H1 (cell line): ENCODE measurements at regions not wholly inside any gene's neighbourhood (a gene's known extent, or its start where the extent isn't known, plus 50 kb on each side); places are given as distances from the start of the nearest gene placed in this dataset.
"Not testable (repeated sequence)": the region's sequence is repeated elsewhere in the genome, so short reads cannot be mapped to it uniquely, and the experiment has no call there.

ENCODE experiments used
- CTCF ChIA-PET: fragments of 300-600 bp; sonication (Branson Sonifier 250); formaldehyde crosslinking; loops from one replicate; lab custom pipeline; 2021; ENCODE audit not compliant: partially characterized antibody; lab: Charles Lee
- POLR2A ChIA-PET: fragments of 300-600 bp; sonication (Branson Sonifier 250); formaldehyde crosslinking; loops from one replicate; lab custom pipeline; 2021; ENCODE audit warnings: inconsistent platforms; ENCODE audit not compliant: partially characterized antibody; lab: Charles Lee
- DNase-seq, 2 experiments: peaks; one replicate each; pipeline versions ENCODE4 v3.0.0 to v3.0.0-alpha.2; 2010 to 2022; ENCODE audit warnings: low spot score in 2 of 2, low read depth in 1 of 2, mixed read lengths in 1 of 2
- FAIRE-seq: peaks from 2 replicates; lab custom pipeline; 2011; peaks lifted over from hg19 to GRCh38; lab: Jason Lieb, UNC
- H2AFZ ChIP-seq: 2 replicates; pipeline ENCODE4 v1.8.1; 2012; ENCODE audit warnings: low read length, inconsistent platforms
- H2AK5ac ChIP-seq: 2 replicates; pipeline ENCODE4 v1.6.1; 2013; ENCODE audit warnings: low read depth, low read length
- H2BK120ac ChIP-seq: replicated peaks from 2 replicates; pipeline ENCODE3; 2013; ENCODE audit warnings: low read depth, low read length, inconsistent platforms
- H2BK12ac ChIP-seq: 2 replicates; pipeline ENCODE4 v1.6.1; 2013; ENCODE audit warnings: low read depth, low read length
- H2BK15ac ChIP-seq: 2 replicates; pipeline ENCODE4 v1.6.1; 2013; ENCODE audit warnings: low read length
- H2BK20ac ChIP-seq: 2 replicates; pipeline ENCODE4 v1.6.1; 2013; ENCODE audit warnings: low read length
- H2BK5ac ChIP-seq: 2 replicates; pipeline ENCODE4 v1.6.1; 2013; ENCODE audit warnings: low read depth, low read length
- H3K14ac ChIP-seq: 2 replicates; pipeline ENCODE4 v1.6.1; 2013; ENCODE audit warnings: inconsistent platforms; ENCODE audit not compliant: insufficient read length
- H3K18ac ChIP-seq: 2 replicates; pipeline ENCODE4 v1.6.1; 2013; ENCODE audit warnings: low read length; ENCODE audit errors: extremely low read depth
- H3K23ac ChIP-seq: 2 replicates; pipeline ENCODE4 v1.6.1; 2013; ENCODE audit warnings: inconsistent platforms; ENCODE audit not compliant: insufficient read length
- H3K23me2 ChIP-seq: 2 replicates; pipeline ENCODE4 v1.6.1; 2013; ENCODE audit warnings: low read depth, low read length
- H3K27ac ChIP-seq: 2 replicates; pipeline ENCODE4 v1.6.1; 2011; ENCODE audit warnings: low read depth, low read length, inconsistent platforms
- H3K27me3 ChIP-seq, 4 experiments: replicated peaks in 1 of 4; 1 replicate in 1 of 4; 2 replicates in 3 of 4; pipeline versions ENCODE4 v1.6.1 to v1.8.1; 2011 to 2013; ENCODE audit warnings: low read length in 3 of 4, mild to moderate bottlenecking in 3 of 4, inconsistent platforms in 2 of 4, mixed read lengths in 2 of 4, moderate library complexity in 1 of 4; ENCODE audit not compliant: control insufficient read depth in 3 of 4, insufficient read depth in 3 of 4; ENCODE audit errors: extremely low read depth in 1 of 4
- H3K36me3 ChIP-seq, 4 experiments: 2 replicates each; pipeline versions ENCODE4 v1.6.1 to v1.8.1; 2011 to 2013; ENCODE audit warnings: mild to moderate bottlenecking in 4 of 4, low read length in 3 of 4, moderate library complexity in 2 of 4, control low read depth in 1 of 4, inconsistent platforms in 1 of 4; ENCODE audit not compliant: insufficient read depth in 4 of 4, control insufficient read depth in 2 of 4
- H3K4ac ChIP-seq: replicated peaks from 2 replicates; pipeline ENCODE3; 2013; ENCODE audit warnings: low read length, low read depth, mixed read lengths, inconsistent platforms; ENCODE audit not compliant: insufficient read length
- H3K4me1 ChIP-seq, 4 experiments: replicated peaks in 1 of 4; 1 replicate in 1 of 4; 2 replicates in 3 of 4; pipeline versions ENCODE4 v1.6.1 to v1.8.1; 2011 to 2013; ENCODE audit warnings: low read length in 3 of 4, inconsistent platforms in 2 of 4, mixed read lengths in 1 of 4; ENCODE audit not compliant: insufficient read depth in 4 of 4, control insufficient read depth in 3 of 4
- H3K4me2 ChIP-seq, 2 experiments: 2 replicates each; pipeline versions ENCODE4 v1.6.1 to v1.8.1; 2011 to 2013; ENCODE audit warnings: low read depth in 2 of 2, low read length in 2 of 2, control low read depth in 1 of 2, inconsistent platforms in 1 of 2, mild to moderate bottlenecking in 1 of 2; ENCODE audit not compliant: insufficient read depth in 1 of 2
- H3K4me3 ChIP-seq, 4 experiments: fragments of 200-600, 300-600 bp in 1 of 4; sonication (generic), shearing (Covaris generic), sonication (Bioruptor Twin) in 1 of 4; 2 replicates each; pipeline versions ENCODE4 v1.5.1 to v1.8.1; 2011 to 2016; ENCODE audit warnings: low read length in 4 of 4, low read depth in 3 of 4, control low read depth in 2 of 4, inconsistent platforms in 2 of 4, mild to moderate bottlenecking in 2 of 4, mixed read lengths in 1 of 4, moderate library complexity in 1 of 4; ENCODE audit not compliant: insufficient read depth in 2 of 4; ENCODE audit errors: extremely low read depth in 1 of 4
- H3K56ac ChIP-seq: replicated peaks from 2 replicates; pipeline ENCODE3; 2013; ENCODE audit warnings: low read depth, mild to moderate bottlenecking, mixed read lengths, low read length, inconsistent platforms; ENCODE audit not compliant: insufficient read length
- H3K79me1 ChIP-seq: 2 replicates; pipeline ENCODE4 v1.6.1; 2013; ENCODE audit warnings: low read depth, low read length, control low read depth
- H3K79me2 ChIP-seq, 2 experiments: 2 replicates each; pipeline versions ENCODE4 v1.6.1 to v1.8.1; 2012 to 2013; ENCODE audit warnings: low read length in 2 of 2, mild to moderate bottlenecking in 2 of 2, inconsistent platforms in 1 of 2; ENCODE audit not compliant: insufficient read depth in 2 of 2, control insufficient read depth in 1 of 2
- H3K9ac ChIP-seq, 4 experiments: replicated peaks in 1 of 4; 1 replicate in 1 of 4; 2 replicates in 3 of 4; pipeline versions ENCODE4 v1.6.1 to v1.8.1; 2011 to 2013; ENCODE audit warnings: low read depth in 3 of 4, low read length in 3 of 4, control low read depth in 2 of 4, mild to moderate bottlenecking in 2 of 4, moderate library complexity in 2 of 4, inconsistent platforms in 1 of 4; ENCODE audit errors: extremely low read depth in 1 of 4
- H3K9me3 ChIP-seq, 2 experiments: 2 replicates each; pipeline versions ENCODE4 v1.6.1 to v1.8.1; 2012 to 2013; ENCODE audit warnings: mild to moderate bottlenecking in 2 of 2, moderate library complexity in 2 of 2, control low read depth in 1 of 2, inconsistent platforms in 1 of 2, low read depth in 1 of 2, low read length in 1 of 2, mixed read lengths in 1 of 2; ENCODE audit not compliant: insufficient read depth in 2 of 2
- H4K20me1 ChIP-seq, 2 experiments: replicated peaks in 1 of 2; 2 replicates each; pipeline versions ENCODE3 to v1.8.1; 2011 to 2013; ENCODE audit warnings: inconsistent platforms in 2 of 2, low read length in 2 of 2, mild to moderate bottlenecking in 1 of 2; ENCODE audit not compliant: insufficient read depth in 2 of 2, control insufficient read depth in 1 of 2
- H4K5ac ChIP-seq: 2 replicates; pipeline ENCODE4 v1.6.1; 2013; ENCODE audit warnings: low read length, low read depth, mixed read lengths, inconsistent platforms; ENCODE audit not compliant: insufficient read length
- H4K8ac ChIP-seq: 2 replicates; pipeline ENCODE4 v1.8.0; 2013; ENCODE audit warnings: mild to moderate bottlenecking, moderate library complexity, low read length, inconsistent platforms; ENCODE audit not compliant: insufficient read depth; ENCODE audit errors: extremely low read depth
- H4K91ac ChIP-seq: replicated peaks from 2 replicates; pipeline ENCODE3; 2013; ENCODE audit warnings: low read length, mixed read lengths, inconsistent platforms; ENCODE audit not compliant: insufficient read length
- KDM4A ChIP-seq: IDR thresholded peaks from one replicate; pipeline ENCODE4 v1.7.1; 2012; ENCODE audit warnings: low read depth, mild to moderate bottlenecking, moderate library complexity, low read length, inconsistent platforms; ENCODE audit not compliant: severe bottlenecking
- SP4 ChIP-seq: IDR thresholded peaks from 2 replicates; pipeline ENCODE4 v1.6.1; 2012; ENCODE audit warnings: low read length, inconsistent platforms
- WGBS, 2 experiments: shearing (Covaris generic) in 1 of 2; methylation state at CpG; one replicate each; pipeline versions ENCODE4 v1.1.6 to v1.1.7; 2013 to 2015; ENCODE audit warnings: low lambda C conversion rate in 2 of 2, mixed read lengths in 2 of 2, inconsistent platforms in 1 of 2, low coverage in 1 of 2, missing lambda C conversion rate in 1 of 2; ENCODE audit not compliant: insufficient replicate concordance in 2 of 2, insufficient coverage in 1 of 2, insufficient read length in 1 of 2; ENCODE audit errors: extremely low coverage in 1 of 2, missing lambda C conversion rate in 1 of 2; 5-methylcytosine and 5-hydroxymethylcytosine counted together

DNA sequence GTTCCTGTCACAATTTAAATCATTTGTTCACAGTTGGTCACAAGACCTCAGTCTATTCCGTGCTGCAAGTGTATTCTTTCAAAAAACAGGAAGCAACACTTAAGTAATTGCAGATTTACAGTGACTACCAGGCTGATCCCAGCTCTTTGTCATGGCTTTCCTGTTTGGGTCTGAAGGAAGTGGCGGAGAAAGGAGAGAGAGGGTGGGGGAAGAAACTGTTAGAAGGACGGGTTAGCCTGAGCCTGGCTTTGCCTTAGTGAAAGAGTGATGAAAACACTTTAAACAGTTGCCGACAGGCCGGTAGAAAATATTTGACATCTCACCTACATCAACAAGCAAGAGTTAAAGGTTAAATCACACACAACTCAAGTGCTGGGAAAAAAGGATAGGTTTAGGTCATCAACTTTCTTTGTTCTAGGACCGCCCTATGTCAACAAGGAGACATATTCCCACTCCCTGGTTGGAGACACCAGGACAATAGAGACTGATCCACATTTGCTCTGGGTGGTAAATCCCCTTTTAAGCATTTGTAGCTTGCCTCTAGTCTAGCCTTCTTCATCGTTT is 102.2 kb upstream of the DAB2 start (continued):
- TF ChIP-seq SP4: no peak
- no peak for TF ChIP-seq KDM4A

DNA sequence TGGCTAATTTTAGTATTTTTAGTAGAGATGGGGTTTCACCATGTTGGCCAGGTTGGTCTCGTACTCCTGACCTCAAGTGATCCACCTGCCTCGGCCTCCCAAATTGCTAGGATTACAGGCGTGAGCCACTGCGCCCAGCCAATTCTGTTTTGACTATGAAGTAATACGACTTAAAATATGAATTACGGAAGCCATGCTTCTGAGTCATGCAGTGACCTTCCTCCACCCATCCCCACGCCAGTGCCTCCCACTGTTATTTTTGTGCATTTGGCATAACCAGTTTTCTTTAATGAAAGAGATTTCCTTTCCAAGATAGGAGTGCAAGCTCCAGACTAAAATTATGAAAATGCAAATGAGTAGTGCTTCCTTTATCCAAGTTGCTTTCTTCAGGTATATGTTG is 101.0 kb upstream of the DAB2 start:
- H3K23ac ChIP-seq, H3K4me3 ChIP-seq, H3K36me3 ChIP-seq, H2BK15ac ChIP-seq, H4K20me1 ChIP-seq, H3K27me3 ChIP-seq, FAIRE-seq, H3K4ac ChIP-seq, H3K79me2 ChIP-seq, H2BK5ac ChIP-seq, H4K8ac ChIP-seq, H3K4me1 ChIP-seq, H4K91ac ChIP-seq, H3K56ac ChIP-seq, H2AFZ ChIP-seq, H2AK5ac ChIP-seq, H3K18ac ChIP-seq, H4K5ac ChIP-seq, H3K79me1 ChIP-seq, H3K14ac ChIP-seq, H2BK120ac ChIP-seq, POLR2A ChIA-PET, H2BK20ac ChIP-seq, DNase-seq, H3K9me3 ChIP-seq, H2BK12ac ChIP-seq, H3K9ac ChIP-seq, H3K23me2 ChIP-seq, H3K27ac ChIP-seq, H3K4me2 ChIP-seq: not testable (repeated sequence)
- 89% methylated on average over 7 of the region's 7 CpGs; no CpG with 5 or more reads in 1 of the 2 experiments for WGBS, 2 experiments
- CTCF ChIA-PET: interaction anchor here (1.5 to 1.8 kb wide), 2 partner anchors 19 to 22 kb away, joined by 5 to 6 read pairs; no protein-coding TSS in a partner anchor
